Mammary epithelial cell (primary cell): ENCODE measurements at regions not wholly inside any gene's neighbourhood (a gene's known extent, or its start where the extent isn't known, plus 50 kb on each side); places are given as distances from the start of the nearest gene placed in this dataset.

Experiments used
- EZH2 ChIP-seq: IDR thresholded peaks from 2 replicates; pipeline ENCODE4 v1.6.1; 2012; ENCODE audit warnings: low read length, inconsistent platforms, borderline replicate concordance
- TF ChIP-seq, protein P1 (sequence below), 2 donors: IDR thresholded peaks in 1 of 2; conservative IDR thresholded peaks in 1 of 2; 2 replicates each; pipeline ENCODE4 v1.5.1; 2011 to 2012; ENCODE audit warnings: inconsistent platforms in 2 of 2, low read length in 2 of 2, mild to moderate bottlenecking in 2 of 2, control low read depth in 1 of 2, low read depth in 1 of 2; ENCODE audit not compliant: insufficient read depth in 1 of 2; ENCODE audit errors: extremely low read depth in 1 of 2

DNA sequence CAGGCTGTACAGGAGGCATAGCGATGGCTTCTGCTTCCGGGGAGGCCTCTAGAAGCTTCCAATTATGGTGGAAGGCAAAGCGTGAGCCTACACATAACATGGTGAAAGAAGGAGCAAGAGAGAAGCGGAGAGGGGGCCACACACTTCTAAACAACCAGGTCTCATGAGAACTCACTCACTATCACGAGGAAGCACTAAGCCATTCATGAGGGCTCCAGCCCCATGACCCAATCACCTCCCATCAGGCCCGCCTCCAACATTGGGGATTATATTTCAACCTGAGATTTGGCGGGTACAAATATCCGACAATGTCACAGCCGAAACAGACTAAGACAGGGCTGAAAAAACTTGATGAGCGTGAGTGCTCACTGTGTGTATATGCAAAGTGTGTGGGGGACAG, 89.3 kb upstream of the CNIH3 start:
- TF ChIP-seq, protein P1, sequence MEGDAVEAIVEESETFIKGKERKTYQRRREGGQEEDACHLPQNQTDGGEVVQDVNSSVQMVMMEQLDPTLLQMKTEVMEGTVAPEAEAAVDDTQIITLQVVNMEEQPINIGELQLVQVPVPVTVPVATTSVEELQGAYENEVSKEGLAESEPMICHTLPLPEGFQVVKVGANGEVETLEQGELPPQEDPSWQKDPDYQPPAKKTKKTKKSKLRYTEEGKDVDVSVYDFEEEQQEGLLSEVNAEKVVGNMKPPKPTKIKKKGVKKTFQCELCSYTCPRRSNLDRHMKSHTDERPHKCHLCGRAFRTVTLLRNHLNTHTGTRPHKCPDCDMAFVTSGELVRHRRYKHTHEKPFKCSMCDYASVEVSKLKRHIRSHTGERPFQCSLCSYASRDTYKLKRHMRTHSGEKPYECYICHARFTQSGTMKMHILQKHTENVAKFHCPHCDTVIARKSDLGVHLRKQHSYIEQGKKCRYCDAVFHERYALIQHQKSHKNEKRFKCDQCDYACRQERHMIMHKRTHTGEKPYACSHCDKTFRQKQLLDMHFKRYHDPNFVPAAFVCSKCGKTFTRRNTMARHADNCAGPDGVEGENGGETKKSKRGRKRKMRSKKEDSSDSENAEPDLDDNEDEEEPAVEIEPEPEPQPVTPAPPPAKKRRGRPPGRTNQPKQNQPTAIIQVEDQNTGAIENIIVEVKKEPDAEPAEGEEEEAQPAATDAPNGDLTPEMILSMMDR (conservative IDR thresholded peaks at IDR 0.05 in 1 of 2, IDR thresholded peaks at IDR 0.05 in 1 of 2; ENCODE audit: extremely low read depth in 1 of 2, insufficient read depth in 1 of 2, low read depth in 1 of 2, low read length in 2 of 2): no peak
- no peak for TF ChIP-seq EZH2
